ENCODE measurements at regions not wholly inside any gene's neighbourhood (a gene's known extent, or its start where the extent isn't known, plus 50 kb on each side); places are given as distances from the start of the nearest gene placed in this dataset.

DNA sequence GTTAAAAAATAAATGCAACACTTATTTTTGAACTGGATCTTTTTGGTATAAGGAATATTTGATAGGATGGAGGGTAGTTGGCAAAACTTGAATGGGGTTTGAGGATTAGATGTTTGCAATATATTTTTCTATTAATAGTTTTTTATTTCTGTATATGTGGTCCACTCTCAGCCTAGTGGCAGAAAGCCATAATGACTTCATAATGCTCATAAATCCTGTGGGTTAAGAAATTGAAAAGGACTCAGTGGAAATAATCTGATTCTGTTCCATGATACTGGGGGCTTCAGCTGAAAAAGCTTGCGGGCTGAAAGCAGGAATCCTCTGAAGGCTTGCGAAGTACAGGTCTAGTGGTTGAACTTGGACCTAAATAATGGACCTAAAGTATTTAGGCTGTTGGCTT, 1028.6 kb upstream of the PRMT6 start:
- TF ChIP-seq, protein P1, sequence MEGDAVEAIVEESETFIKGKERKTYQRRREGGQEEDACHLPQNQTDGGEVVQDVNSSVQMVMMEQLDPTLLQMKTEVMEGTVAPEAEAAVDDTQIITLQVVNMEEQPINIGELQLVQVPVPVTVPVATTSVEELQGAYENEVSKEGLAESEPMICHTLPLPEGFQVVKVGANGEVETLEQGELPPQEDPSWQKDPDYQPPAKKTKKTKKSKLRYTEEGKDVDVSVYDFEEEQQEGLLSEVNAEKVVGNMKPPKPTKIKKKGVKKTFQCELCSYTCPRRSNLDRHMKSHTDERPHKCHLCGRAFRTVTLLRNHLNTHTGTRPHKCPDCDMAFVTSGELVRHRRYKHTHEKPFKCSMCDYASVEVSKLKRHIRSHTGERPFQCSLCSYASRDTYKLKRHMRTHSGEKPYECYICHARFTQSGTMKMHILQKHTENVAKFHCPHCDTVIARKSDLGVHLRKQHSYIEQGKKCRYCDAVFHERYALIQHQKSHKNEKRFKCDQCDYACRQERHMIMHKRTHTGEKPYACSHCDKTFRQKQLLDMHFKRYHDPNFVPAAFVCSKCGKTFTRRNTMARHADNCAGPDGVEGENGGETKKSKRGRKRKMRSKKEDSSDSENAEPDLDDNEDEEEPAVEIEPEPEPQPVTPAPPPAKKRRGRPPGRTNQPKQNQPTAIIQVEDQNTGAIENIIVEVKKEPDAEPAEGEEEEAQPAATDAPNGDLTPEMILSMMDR (IDR thresholded peaks at IDR 0.05; ENCODE audit: low read depth, low read length): no peak
- TF ChIP-seq EZH2phosphoT487 (IDR thresholded peaks at IDR 0.05; ENCODE audit: low read depth): no peak

Data from OCI-LY3 (cell line).